Pancreas (tissue), 10 donors: ENCODE measurements at regions not wholly inside any gene's neighbourhood (a gene's known extent, or its start where the extent isn't known, plus 50 kb on each side); places are given as distances from the start of the nearest gene placed in this dataset.

Source experiments
- ATAC-seq, 4 donors: fragments of 200-7000 bp; cut with Tn5 transposase; one replicate each; pipeline versions ENCODE4 v1.8.0 to v1.9.1; 2020; ENCODE audit warnings: mild to moderate bottlenecking in 4 of 4, moderate library complexity in 4 of 4
- DNase-seq, 6 donors: peaks; one replicate each; pipeline ENCODE4 v3.0.0-alpha.2; 2020
- FAIRE-seq: peaks from 2 replicates; lab custom pipeline; 2012; peaks lifted over from hg19 to GRCh38; lab: Jason Lieb, UNC
- H3K27ac ChIP-seq, 4 donors: fragments of 200-600 bp; sonication (generic); 1 replicate in 3 of 4; 2 replicates in 1 of 4; pipeline versions ENCODE4 v1.5.0 to v1.8.0; 2020
- H3K27me3 ChIP-seq, 4 donors: fragments of 200-600 bp; one replicate each; pipeline ENCODE4 v1.8.0; 2021
- H3K36me3 ChIP-seq, 3 donors: fragments of 200-600 bp; sonication (generic) in 1 of 3; one replicate each; pipeline versions ENCODE4 v1.5.0 to v1.8.0; 2020 to 2021
- H3K4me1 ChIP-seq, 3 donors: fragments of 200-600 bp; one replicate each; pipeline ENCODE4 v1.8.0; 2021
- H3K4me3 ChIP-seq, 4 donors: fragments of 200-600 bp; sonication (generic) in 2 of 4; one replicate each; pipeline versions ENCODE4 v1.5.0 to v1.8.0; 2020 to 2021
- H3K9me3 ChIP-seq, 4 donors: fragments of 200-600 bp; one replicate each; pipeline ENCODE4 v1.8.0; 2021
- WGBS, 2 donors: extraction: QIAGEN DNeasy Blood & Tissue Kit; methylation state at CpG; one replicate each; pipeline ENCODE4 v1.1.7; 2013; 5-methylcytosine and 5-hydroxymethylcytosine counted together
- intact Hi-C, 3 donors: fragments of 100-400 bp; cut with DNase I; formaldehyde crosslinking; loops; one replicate each; pipeline versions ENCODE4 v1.11.1 to v1.14.2; 2022
- TF ChIP-seq, protein P1 (sequence below), 4 donors: fragments of 200-600 bp; sonication (generic) in 3 of 4; IDR thresholded peaks; one replicate each; pipeline versions ENCODE4 v1.5.0 to v1.8.0; 2021; ENCODE audit warnings: antibody characterized with exemption in 4 of 4
- donor health status: healthy with polysubstance abuse.
- donor health status: DM: no; HTN: no; CAD: no; lungs with moderate emphysema.
- donor health status: DM: no; HTN: no; CAD: no.
- donor health status: control.
- donor health status: control.
- donor health status: Bipolar disorder and iron deficiency.
- donor health status: DM: yes; HTN: yes; CAD: no.
- donor health status: DM: no; HTN: no; CAD: no.
- donor health status: DM: no; HTN: no; CAD: no.
- donor health status: DM: yes; HTN: yes; CAD: no.

DNA sequence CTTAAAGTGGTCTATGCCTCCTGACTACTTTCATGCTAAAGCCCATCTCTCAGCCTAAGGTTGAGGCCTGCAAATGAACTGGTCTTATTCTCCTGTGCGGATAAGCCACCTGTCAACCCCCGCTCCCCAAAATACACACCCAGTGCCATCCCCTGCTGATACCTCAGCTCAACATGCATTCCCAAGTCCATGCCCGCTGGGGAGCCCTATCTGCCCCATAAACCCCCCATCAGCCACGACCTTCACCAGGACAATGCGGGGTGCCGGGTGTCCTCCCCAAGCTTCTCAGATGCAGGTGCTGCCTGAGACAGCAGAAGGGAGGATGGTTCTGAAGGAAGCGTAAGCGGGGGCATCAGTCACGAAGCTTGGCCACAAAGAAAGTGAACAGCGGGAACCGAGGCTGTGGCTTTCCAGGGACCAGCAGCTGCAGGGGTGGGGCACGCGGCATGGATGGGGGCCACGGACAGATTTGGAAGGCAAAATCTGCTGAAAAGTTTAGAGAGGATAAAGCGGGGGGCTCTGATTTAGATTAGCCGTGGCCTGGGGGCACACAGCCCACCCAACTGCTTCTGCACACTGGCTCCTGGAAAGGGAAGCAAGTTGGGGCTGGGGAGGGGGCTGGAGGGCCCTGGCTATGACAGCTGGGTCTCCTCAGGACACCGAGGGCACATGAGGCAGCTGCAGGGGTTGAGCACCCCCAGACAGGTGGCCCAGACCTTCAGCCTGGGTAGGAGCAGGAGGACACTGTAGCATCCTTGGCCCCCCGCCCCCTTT lies 1391.9 kb downstream of the TBC1D22A start:
- Histone ChIP-seq H3K27me3 (no peaks in the 10 kb centered on the region), H3K9me3 (no peaks in the 10 kb centered on the region), H3K27ac (no peak overlapping the region), H3K4me3 (no peak overlapping the region), H3K4me1 (no peaks in the 10 kb centered on the region), H3K36me3 (no peaks in the 10 kb centered on the region)
- intact Hi-C loops, result no loop called here
- 63 to 73% methylated on average over 18 of the region's 18 CpGs for WGBS, 2 donors
- TF ChIP-seq, protein P1, sequence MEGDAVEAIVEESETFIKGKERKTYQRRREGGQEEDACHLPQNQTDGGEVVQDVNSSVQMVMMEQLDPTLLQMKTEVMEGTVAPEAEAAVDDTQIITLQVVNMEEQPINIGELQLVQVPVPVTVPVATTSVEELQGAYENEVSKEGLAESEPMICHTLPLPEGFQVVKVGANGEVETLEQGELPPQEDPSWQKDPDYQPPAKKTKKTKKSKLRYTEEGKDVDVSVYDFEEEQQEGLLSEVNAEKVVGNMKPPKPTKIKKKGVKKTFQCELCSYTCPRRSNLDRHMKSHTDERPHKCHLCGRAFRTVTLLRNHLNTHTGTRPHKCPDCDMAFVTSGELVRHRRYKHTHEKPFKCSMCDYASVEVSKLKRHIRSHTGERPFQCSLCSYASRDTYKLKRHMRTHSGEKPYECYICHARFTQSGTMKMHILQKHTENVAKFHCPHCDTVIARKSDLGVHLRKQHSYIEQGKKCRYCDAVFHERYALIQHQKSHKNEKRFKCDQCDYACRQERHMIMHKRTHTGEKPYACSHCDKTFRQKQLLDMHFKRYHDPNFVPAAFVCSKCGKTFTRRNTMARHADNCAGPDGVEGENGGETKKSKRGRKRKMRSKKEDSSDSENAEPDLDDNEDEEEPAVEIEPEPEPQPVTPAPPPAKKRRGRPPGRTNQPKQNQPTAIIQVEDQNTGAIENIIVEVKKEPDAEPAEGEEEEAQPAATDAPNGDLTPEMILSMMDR (IDR thresholded peaks at IDR 0.05), result no peak
- DNase-seq (no peak), ATAC-seq (no peak), FAIRE-seq (no peak)

DNA sequence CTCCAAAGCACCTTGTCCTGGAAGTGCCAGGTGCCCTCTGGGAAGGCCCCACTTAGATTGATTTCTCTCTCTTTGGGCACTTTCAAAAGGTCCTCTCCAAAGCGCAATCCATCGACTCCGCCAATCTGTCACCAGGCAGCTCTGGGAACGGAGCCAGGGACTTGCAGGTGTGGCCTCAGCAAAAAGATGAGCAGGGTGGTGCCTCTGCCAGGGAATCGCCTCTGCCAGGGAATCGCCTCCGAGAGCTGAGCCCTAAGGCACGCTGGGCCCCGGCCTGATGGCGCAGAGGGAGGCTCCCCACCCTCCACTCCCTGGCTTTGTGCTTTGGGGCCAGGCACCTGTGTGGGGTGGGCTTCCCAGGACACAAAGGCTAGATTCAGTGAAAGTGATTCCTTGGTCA lies 1391.3 kb downstream of the TBC1D22A start:
- Histone ChIP-seq H3K36me3 (no peaks in the 10 kb centered on the region), H3K27me3 (no peaks in the 10 kb centered on the region), H3K4me3 (no peak overlapping the region), H3K9me3 (no peaks in the 10 kb centered on the region), H3K27ac (no peak overlapping the region), H3K4me1 (no peaks in the 10 kb centered on the region)
- TF ChIP-seq, protein P1 (IDR thresholded peaks at IDR 0.05), result no peak
- no peak for DNase-seq
- ATAC-seq, result no peak
- intact Hi-C loops, result no loop called here
- 55 to 62% methylated on average over 10 of the region's 10 CpGs for WGBS, 2 donors
- FAIRE-seq, result no peak

DNA sequence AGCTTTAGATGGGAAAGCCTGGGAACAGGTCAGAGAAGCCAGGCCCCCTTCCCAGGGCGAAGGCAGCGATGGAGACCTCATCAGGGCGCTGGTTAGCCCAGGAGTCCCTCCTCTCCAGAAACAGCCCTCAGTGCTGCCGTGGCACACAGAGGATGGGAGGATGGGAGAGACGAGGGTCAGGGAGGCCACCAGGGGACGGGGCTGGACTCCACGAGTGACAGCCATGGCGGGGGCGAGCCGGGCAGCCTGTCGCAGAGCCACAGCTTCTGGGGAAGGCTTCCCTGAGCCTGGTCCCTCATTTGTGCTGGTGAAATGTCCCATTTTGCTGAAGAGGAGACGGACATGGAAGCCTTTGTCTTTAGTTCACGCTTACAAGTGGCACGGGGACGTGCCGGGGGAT lies 1390.5 kb downstream of the TBC1D22A start:
- H3K27me3 ChIP-seq, result no peaks in the 10 kb centered on the region
- intact Hi-C loops, result no loop called here
- ATAC-seq (no peak), DNase-seq (no peak), FAIRE-seq (no peak)
- H3K4me3 ChIP-seq, result no peak overlapping the region
- H3K9me3 ChIP-seq, result no peaks in the 10 kb centered on the region
- WGBS, 2 donors, result 48 to 55% methylated on average over 13 to 16 of the region's 16 CpGs
- H3K4me1 ChIP-seq, result no peaks in the 10 kb centered on the region
- H3K36me3 ChIP-seq, result no peaks in the 10 kb centered on the region
- TF ChIP-seq, protein P1 (IDR thresholded peaks at IDR 0.05), result no peak
- no peak overlapping the region for H3K27ac ChIP-seq

DNA sequence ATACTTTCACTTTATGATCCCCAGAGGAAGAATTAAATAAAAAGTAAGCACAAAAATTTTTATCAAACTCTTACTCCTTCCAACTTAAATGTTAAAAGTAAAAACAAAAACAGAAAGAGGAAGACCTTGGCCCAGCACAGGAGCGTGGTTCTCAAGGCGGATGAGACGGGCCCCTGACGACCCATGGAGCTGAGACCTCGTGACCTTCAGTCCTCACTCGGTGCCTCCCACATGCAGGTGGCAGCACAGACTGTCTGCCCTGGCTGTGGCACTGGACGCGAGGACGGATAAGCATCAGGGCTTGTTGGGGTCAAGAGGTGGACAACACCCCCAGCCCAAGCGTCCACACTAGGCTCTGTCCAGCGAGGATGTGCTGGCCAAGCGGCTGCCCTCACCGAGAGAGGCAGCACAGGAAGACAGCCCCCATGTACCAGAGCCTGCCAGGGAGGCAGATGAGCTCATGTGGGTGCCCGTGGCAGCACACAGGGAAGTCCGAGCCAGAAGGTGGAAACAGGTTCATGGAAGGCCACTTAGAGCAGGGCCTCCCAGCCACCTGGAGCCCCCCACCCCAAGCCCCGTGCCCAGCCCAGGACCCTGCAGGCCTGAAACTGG lies 1389.8 kb downstream of the TBC1D22A start:
- TF ChIP-seq, protein P1 (IDR thresholded peaks at IDR 0.05), result no peak
- H3K4me1 ChIP-seq, result no peaks in the 10 kb centered on the region
- no peak overlapping the region for H3K4me3 ChIP-seq
- H3K27me3 ChIP-seq, result no peaks in the 10 kb centered on the region
- no peaks in the 10 kb centered on the region for H3K9me3 ChIP-seq
- no peaks in the 10 kb centered on the region for H3K36me3 ChIP-seq
- 36 to 40% methylated on average over 16 of the region's 16 CpGs for WGBS, 2 donors
- no peak overlapping the region for H3K27ac ChIP-seq
- FAIRE-seq (no peak), DNase-seq (no peak), ATAC-seq (no peak)
- intact Hi-C loops, result no loop called here

DNA sequence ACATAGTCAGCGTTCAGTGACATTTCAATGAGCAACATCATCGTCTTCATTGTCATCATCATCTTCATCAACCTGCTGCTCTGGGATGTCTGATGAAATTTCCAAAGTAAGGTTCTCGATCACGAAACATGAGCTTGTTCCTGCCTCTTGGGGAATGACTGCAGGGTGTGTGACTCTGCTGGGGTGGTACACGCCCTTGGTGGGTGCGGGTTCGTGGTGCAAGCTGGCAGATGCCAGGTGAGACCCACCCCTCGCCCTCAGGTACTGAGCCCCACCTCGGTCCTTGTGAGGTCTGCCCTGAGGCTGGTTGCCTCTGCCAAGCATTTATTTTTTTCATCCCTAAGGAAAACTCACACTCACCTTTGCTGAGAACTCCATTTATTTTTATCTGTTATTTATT lies 1389.2 kb downstream of the TBC1D22A start:
- Histone ChIP-seq H3K27ac (no peak overlapping the region), H3K27me3 (no peaks in the 10 kb centered on the region), H3K36me3 (no peaks in the 10 kb centered on the region), H3K9me3 (no peaks in the 10 kb centered on the region), H3K4me1 (no peaks in the 10 kb centered on the region), H3K4me3 (no peak overlapping the region)
- ATAC-seq (no peak), DNase-seq (no peak), FAIRE-seq (no peak)
- TF ChIP-seq, protein P1 (IDR thresholded peaks at IDR 0.05), result no peak
- WGBS, 2 donors, result 52 to 67% methylated on average over 9 of the region's 9 CpGs
- intact Hi-C loops, result no loop called here
